BE2C (cell line): ENCODE measurements at regions not wholly inside any gene's neighbourhood (a gene's known extent, or its start where the extent isn't known, plus 50 kb on each side); places are given as distances from the start of the nearest gene placed in this dataset.

Source experiments
- DNase-seq: peaks from one replicate; pipeline ENCODE4 v3.0.0-alpha.2; 2020
- H3K27me3 ChIP-seq: fragments of 250-450 bp; sonication (Bioruptor Pico); 2 replicates; pipeline ENCODE4 v1.5.1; 2020; ENCODE audit warnings: mild to moderate bottlenecking
- H3K36me3 ChIP-seq: fragments of 250-450 bp; sonication (Bioruptor Pico); 2 replicates; pipeline ENCODE4 v1.5.1; 2020; ENCODE audit warnings: mild to moderate bottlenecking
- H3K4me1 ChIP-seq: fragments of 250-450 bp; sonication (Bioruptor Pico); 2 replicates; pipeline ENCODE4 v1.5.1; 2020
- H3K4me3 ChIP-seq: 2 replicates; pipeline ENCODE4 v1.5.1; 2011; ENCODE audit warnings: low read depth, low read length
- H3K9me3 ChIP-seq: fragments of 250-450 bp; sonication (Bioruptor Pico); 2 replicates; pipeline ENCODE4 v1.5.1; 2020
- TF ChIP-seq, protein P1 (sequence below): IDR thresholded peaks from 2 replicates; pipeline ENCODE4 v1.5.1; 2012; ENCODE audit warnings: mild to moderate bottlenecking, low read depth, low read length

DNA sequence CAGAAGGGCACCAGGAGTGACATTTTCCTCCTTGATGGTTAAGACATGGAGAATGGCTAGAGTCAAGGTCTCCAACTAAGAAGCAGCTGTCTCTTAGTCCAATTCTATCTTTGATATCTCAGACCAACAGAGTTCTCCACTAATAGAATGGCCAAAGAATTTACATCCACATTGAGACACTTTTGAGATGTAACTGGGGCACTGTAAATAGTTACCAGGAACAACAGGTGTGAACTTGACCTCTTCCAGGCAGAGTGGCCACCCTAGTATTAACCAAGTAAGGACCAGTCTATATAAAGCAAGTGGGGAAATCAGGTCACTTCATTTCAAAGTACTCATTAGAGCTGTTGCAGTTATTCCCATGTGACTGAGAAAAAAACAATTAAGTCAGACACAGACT lies 159.7 kb upstream of the RAD23B start:
- Histone ChIP-seq H3K27me3 (no peaks in the 10 kb centered on the region), H3K4me1 (no peaks in the 10 kb centered on the region), H3K9me3 (no peaks in the 10 kb centered on the region; the same call in 1 of the 2 replicates), H3K36me3 (no peaks in the 10 kb centered on the region), H3K4me3 (no peak overlapping the region)
- TF ChIP-seq, protein P1, sequence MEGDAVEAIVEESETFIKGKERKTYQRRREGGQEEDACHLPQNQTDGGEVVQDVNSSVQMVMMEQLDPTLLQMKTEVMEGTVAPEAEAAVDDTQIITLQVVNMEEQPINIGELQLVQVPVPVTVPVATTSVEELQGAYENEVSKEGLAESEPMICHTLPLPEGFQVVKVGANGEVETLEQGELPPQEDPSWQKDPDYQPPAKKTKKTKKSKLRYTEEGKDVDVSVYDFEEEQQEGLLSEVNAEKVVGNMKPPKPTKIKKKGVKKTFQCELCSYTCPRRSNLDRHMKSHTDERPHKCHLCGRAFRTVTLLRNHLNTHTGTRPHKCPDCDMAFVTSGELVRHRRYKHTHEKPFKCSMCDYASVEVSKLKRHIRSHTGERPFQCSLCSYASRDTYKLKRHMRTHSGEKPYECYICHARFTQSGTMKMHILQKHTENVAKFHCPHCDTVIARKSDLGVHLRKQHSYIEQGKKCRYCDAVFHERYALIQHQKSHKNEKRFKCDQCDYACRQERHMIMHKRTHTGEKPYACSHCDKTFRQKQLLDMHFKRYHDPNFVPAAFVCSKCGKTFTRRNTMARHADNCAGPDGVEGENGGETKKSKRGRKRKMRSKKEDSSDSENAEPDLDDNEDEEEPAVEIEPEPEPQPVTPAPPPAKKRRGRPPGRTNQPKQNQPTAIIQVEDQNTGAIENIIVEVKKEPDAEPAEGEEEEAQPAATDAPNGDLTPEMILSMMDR, result no peak
- no peak for DNase-seq

- Histone ChIP-seq H3K9me3 (no peaks in the 10 kb centered on the region; the same call in 1 of the 2 replicates), H3K4me1 (no peaks in the 10 kb centered on the region), H3K27me3 (no peaks in the 10 kb centered on the region), H3K4me3 (no peak overlapping the region), H3K36me3 (no peaks in the 10 kb centered on the region)
- no peak for DNase-seq
- TF ChIP-seq, protein P1, result 0 out of 2 replicates have a peak, but pooled peaks have one; percentile 13
These were observed 155.5 kb upstream of the RAD23B start for GRCh38 chr9:107127608-107128007.

GRCh38 chr9:107131108-107131799 lies 151.8 kb upstream of the RAD23B start:
- Histone ChIP-seq H3K4me1 (no peaks in the 10 kb centered on the region), H3K27me3 (no peaks in the 10 kb centered on the region), H3K36me3 (no peaks in the 10 kb centered on the region), H3K4me3 (no peak overlapping the region), H3K9me3 (no peaks in the 10 kb centered on the region)
- no peak for DNase-seq
- TF ChIP-seq, protein P1, result no peak

- Histone ChIP-seq H3K36me3 (no peaks in the 10 kb centered on the region), H3K4me1 (no peaks in the 10 kb centered on the region), H3K27me3 (no peaks in the 10 kb centered on the region), H3K9me3 (no peaks in the 10 kb centered on the region), H3K4me3 (no peak overlapping the region)
- DNase-seq, result no peak
- TF ChIP-seq, protein P1, result no peak
These were observed 146.8 kb upstream of the RAD23B start for GRCh38 chr9:107136296-107136695.

GRCh38 chr9:107137495-107138202 lies 145.4 kb upstream of the RAD23B start:
- peak; percentile 24 for DNase-seq
- Histone ChIP-seq H3K36me3 (no peaks in the 10 kb centered on the region), H3K9me3 (no peaks in the 10 kb centered on the region), H3K4me3 (no peak overlapping the region), H3K27me3 (no peaks in the 10 kb centered on the region), H3K4me1 (no peaks in the 10 kb centered on the region)
- TF ChIP-seq, protein P1, result peak; percentile 90
